ENCODE measurements at regions not wholly inside any gene's neighbourhood (a gene's known extent, or its start where the extent isn't known, plus 50 kb on each side); places are given as distances from the start of the nearest gene placed in this dataset.

GRCh38 chr2:6196449-6196848 is 504.3 kb downstream of the SOX11 start:
- no peak for TF ChIP-seq CTCF (IDR thresholded peaks at IDR 0.05)

DNA sequence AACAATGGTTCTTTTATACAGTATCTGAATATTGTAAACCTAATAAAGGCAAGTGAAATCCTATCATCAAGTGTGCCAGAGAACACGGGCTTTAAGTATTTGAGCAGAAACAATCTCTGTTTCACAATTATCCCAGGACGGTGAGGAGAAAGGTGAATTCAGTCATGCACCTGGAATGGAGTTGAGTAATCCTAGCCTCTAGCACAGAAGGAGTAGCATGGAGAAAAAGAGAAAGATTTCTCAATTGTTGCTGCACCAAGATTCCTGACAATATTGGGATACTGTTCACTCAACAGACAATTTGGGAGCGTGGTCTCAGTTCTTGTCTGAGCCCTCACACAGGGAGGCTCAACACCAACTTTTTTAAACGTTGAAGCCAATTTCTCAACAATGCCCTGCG is 510.6 kb downstream of the SOX11 start:
- TF ChIP-seq CTCF (IDR thresholded peaks at IDR 0.05): no peak

- no peak for TF ChIP-seq CTCF (IDR thresholded peaks at IDR 0.05)
These were observed 511.2 kb downstream of the SOX11 start for GRCh38 chr2:6203291-6203959.

DNA sequence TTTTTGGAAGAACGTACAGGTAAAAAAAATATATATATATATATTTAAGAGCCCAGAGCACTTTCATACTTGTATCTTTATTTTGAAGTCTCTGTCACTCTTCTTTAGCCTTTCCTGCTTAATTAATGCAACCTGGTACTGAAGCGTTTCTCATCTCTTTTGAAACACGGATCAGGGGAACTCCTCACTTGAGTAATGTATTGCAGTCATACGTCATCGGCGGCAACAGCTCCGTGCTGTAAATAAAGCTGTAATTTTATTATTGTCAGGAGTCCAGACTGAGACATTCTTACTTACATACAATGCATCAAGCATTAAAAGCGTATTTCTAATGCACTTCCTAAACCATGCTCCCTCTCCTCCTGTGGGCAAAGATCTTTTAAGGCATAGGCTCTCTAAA is 514.7 kb downstream of the SOX11 start:
- TF ChIP-seq CTCF (IDR thresholded peaks at IDR 0.05): no peak

- no peak for TF ChIP-seq CTCF (IDR thresholded peaks at IDR 0.05)
These were observed 519.1 kb downstream of the SOX11 start for GRCh38 chr2:6211236-6211635.

DNA sequence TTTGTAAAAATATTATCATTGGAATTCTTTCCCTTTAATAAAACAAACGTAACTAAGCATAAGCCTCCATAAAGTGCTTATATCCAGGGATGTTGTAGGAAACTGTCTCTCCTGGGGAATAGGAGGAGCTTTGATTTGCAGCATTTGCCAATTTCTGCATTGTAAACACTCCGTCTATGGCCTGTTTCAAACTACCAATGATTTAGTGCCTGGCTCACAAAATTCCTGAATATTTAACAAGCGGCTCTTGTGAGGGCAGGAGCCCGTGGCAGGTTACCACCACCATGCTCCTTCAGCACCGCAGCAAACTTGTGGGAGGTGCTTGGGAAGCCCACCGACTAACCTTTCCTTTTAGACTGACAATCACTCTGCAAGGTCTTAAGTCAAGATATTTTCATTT is 520.3 kb downstream of the SOX11 start:
- no peak for TF ChIP-seq CTCF (IDR thresholded peaks at IDR 0.05)

GRCh38 chr2:6213056-6213780 is 521.0 kb downstream of the SOX11 start:
- TF ChIP-seq CTCF (IDR thresholded peaks at IDR 0.05): no peak

All from LNCAP (cell line).